ENCODE measurements at regions not wholly inside any gene's neighbourhood (a gene's known extent, or its start where the extent isn't known, plus 50 kb on each side); places are given as distances from the start of the nearest gene placed in this dataset.
"Not testable (repeated sequence)": the region's sequence is repeated elsewhere in the genome, so short reads cannot be mapped to it uniquely, and the experiment has no call there.

DNA sequence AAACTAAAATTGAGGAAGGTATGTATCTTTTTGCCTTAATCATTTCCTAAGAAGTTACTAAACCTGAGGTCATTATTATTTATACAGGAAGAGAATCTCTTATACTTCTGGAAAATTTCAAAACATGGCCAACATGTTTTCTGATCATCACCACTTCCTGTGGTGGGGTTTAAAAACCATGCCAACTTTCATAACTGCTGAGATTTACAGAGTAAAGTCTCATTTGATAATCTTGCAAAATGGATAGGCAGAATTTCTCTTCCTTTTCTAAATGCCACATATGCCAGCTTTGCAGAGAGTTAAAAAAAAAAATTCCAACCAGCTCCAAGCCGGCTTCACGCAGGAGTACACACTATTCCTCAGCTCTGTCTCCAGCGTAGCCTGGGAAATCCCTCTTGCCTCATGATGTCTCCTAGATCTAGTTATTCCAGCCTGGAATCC, 124.3 kb upstream of the SPRED1 start:
- no peak for DNase-seq (ENCODE audit: low read depth in 3 of 3)

DNA sequence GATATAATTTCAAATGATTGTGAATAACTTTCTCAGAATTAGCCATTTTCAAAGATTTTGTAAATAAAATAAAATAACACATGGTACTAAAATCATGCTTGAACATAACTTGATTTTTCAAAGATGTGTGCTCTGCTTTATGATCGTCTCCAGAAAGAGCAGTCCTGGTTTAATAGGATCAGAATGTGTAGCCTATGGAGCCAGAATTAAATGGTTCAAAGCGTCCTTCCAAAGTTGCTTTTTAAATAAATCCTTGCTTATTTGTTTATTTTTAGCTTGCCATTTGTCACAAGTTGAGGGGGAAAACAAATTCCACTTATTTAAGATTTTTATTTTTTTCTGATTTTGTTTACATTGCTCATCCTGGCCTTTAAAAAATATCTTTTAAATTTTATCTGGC, 123.7 kb upstream of the SPRED1 start:
- no peak for DNase-seq (ENCODE audit: low read depth in 3 of 3)

DNA sequence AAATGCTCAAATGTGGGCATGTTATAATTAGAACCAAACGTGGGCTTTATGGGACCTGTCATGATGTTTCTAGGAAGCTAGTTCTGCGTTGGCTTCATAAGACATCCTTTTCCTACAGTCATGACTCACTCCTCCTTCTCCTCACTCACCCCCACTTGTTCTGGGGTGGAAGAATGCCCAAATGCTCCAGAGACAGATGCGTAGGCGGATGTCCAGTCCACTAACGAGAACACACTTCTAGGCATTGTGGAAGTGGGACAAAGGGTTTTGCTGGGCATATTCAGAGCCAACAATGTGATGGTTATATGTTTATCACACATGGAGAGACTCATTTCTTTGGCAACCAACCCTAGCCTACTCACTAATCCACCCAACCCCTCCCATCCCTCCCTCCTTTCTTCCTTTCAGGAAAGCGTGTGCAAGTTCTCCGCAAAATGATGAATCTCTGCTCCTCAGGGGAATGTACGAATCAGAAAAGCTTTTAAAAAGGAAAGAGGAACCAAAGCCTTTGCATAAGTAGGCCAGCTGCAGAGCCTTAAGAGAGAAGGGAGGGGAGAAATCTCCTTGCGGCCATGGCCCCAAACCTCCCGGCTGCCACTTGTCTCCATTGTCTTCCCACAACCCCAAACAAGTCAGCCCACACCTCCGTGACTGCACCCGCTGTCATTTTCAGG, 123.0 kb upstream of the SPRED1 start:
- DNase-seq (ENCODE audit: low read depth in 3 of 3) = no peak

DNA sequence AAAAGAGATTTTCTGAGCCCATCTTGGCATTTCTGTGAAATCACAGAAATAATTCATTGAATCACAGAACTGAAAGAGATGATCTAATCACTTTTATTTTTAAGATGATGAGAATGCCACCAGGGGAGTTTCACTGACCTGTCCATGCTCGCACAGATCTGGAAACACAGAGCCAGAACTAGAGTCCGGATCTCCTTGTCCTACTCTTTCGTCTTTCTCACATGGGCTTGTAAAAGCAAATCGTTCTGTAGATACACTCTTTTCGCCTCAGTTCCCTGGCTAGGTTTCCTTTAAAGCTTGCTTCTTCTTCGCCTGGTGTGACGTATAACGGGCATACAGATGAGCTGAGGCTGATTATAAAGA, 122.5 kb upstream of the SPRED1 start:
- no peak for DNase-seq (ENCODE audit: low read depth in 3 of 3)

DNA sequence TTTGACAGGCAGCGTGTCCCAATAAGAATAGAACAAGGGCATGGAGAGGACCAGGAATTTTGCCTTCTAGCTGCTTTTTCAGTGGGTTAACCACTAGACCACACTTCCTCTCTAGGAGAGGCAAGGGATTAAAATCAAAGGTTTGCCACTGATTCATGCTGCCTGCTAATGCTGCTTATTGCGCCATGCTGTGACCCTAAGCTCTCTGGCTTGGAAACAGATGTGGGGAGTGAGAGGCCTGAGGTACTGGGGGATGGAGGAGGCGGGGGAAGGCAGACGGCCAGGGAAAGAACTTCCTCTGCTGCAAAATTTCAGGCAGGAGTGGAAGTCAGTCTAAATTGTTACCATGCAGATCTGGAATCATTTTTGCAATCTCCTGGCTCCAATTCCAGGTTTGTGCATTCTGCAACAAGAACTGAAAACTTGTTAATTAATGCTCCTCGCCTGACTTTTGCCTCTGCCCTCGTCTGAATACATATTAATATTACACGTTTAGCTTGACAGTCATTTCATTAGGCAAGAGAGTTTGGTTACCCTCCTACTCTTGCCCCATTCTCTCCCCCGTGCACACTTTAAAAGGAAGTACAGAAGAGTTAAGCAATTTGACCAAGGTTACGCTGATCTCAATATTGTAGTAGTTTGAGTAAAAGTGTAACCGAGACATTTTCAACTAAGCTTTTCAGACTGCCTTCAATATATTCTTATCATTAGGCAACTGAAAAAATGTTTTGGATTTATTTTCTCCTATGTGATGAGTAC, 121.7 kb upstream of the SPRED1 start:
- DNase-seq (ENCODE audit: low read depth in 3 of 3) = no peak

DNA sequence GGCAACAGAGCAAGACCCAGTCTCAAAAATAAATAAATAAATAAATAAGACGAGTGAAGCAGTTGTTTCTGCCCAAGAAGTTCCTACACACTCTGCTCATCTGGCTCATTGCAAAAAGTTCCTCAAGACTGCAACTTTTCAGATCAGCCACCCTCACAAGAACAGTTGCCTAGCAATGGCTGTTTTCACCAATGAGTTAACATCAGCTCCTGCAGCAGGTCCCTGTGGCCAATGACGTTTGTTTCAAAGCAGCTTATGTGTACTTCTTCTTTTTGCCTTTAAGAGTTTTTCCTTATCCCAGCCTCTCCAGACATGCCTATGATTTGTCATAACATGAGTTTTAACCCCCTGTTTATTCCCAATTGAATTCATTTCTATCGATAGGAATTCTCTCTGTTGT, 118.4 kb upstream of the SPRED1 start:
- no peak for DNase-seq (ENCODE audit: low read depth in 3 of 3)

DNA sequence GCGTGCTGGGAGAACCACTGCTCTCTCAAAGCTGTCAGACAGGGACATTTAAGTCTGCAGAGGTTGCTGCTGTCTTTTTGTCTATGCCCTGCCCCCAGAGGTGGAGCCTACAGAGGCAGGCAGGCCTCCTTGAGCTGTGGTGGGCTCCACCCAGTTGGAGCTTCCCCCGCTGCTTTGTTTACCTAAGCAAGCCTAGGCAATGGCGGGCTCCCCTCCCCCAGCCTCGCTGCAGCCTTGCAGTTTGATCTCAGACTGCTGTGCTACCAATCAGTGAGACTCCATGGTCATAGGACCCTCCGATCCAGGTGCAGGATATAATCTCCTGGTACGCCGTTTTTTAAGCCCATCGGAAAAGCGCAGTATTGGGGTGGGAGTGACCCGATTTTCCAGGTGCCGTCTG, 110.4 kb upstream of the SPRED1 start:
- DNase-seq (ENCODE audit: low read depth in 3 of 3) = not testable (repeated sequence)

DNA sequence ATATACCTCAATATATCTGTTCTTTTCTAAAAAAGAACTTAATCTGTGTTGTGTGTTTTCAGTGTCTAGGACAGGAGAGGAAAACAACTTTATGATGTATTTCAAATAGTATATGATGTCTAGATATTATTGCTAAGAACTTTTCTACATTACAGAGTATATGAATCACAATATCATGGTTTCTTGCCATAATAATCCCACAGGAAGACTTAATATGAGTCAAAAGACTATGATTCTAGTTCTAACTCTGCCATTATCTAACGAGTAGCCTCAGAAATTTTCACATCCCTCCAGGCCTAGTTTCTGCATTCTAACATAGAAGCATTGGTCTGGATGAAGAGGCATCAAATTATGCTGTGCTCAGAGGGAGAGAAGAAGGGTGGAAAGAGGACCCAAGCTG, 107.7 kb upstream of the SPRED1 start:
- no peak for DNase-seq (ENCODE audit: low read depth in 3 of 3)

DNA sequence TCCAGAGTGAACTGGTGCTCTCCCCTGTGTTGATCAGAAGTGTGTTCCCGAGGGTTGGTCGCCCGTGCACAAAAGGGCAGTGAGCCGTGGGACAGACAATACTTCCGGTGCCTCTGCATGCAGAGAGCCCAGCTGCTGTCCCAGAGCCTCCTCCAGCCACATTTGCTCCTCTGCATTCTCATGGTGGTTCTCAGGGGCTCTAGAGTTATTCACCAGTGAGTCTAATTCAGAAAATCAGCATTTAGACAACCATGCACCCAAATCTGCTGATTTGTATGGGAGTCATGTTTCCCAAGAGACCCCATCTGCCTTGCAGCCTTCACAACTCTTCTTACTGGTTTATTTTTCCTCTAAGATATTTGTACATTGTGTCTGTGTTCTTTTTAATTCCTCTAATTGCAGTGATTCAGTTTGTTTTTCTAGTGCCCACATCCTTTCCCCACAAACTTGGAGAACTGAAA, 107.0 kb upstream of the SPRED1 start:
- DNase-seq (ENCODE audit: low read depth in 3 of 3) = no peak

DNA sequence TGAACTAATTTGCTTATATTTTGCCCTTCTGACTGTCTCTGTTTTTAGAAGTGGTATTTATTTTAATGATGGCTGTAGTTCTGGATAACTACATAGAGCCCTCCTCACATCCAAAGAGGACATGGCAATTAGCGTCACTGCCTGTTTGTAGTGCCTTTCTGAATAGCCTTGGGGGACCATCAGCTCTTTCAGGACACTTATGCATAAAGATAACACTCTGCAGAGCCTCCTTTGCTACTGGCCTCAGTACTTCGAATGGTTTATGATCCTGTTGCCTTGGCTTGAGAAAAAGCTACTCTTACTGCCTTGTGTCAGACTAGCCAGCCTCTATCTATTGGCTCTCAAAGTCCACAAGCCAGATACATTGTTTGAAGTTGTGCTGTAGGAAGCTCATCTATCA, 105.4 kb upstream of the SPRED1 start:
- no peak for DNase-seq (ENCODE audit: low read depth in 3 of 3)

DNA sequence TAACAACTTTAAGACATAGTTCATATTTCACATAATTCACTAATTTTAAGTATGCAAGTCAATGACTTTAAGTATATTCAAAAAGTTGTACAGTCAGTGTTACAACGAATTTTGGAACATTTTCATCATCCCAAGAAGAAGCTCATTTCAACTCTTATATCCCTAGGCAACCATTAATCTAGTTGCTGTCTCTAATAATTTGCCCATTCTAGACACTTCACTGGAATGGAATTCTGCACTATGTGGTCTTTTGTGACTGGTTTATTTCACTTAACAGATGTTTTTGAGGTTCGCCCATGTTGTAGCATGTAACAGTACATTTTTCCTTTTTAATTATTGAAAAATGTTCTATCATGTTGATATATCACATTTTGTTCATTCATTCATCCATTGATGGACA, 104.2 kb upstream of the SPRED1 start:
- DNase-seq (ENCODE audit: low read depth in 3 of 3) = no peak

DNA sequence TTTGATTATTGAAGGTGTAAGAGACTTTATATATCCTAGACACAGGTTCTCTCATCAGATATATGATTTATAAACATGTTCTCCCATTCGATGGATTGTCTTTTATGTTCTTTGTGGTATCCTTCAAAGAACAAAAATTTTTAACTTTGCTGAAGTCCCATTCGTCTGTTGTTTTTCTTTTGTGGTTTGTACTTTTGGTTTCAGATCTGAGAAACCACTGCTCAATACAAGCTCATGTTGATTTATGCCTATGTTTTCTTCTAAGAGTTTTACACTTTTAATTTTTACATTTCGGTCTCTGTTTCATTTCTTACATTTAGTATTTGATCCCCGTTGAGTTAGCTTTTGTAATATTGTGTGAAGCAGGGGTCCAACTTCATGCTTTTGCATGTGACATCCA, 103.3 kb upstream of the SPRED1 start:
- DNase-seq (ENCODE audit: low read depth in 3 of 3) = no peak

DNA sequence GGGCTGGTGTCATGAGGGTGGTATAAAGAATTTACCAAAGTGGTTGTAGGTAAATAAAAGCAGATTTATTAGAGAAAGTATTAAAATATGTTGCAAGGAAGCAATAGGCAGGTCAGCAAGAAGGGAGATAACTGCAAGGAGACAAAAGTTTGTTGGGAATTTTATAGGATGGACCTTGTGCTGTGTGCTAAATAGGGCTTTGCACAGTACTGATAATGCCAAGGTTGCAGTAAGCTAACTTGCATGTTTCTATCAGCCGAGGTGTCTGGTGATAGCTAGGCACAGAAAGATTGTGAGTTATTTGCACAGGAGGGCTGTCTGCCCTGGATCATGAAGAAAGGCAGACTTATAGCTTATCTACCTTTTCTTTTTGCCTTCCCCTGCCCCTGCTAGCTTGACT, 102.5 kb upstream of the SPRED1 start:
- DNase-seq (ENCODE audit: low read depth in 3 of 3) = no peak

DNA sequence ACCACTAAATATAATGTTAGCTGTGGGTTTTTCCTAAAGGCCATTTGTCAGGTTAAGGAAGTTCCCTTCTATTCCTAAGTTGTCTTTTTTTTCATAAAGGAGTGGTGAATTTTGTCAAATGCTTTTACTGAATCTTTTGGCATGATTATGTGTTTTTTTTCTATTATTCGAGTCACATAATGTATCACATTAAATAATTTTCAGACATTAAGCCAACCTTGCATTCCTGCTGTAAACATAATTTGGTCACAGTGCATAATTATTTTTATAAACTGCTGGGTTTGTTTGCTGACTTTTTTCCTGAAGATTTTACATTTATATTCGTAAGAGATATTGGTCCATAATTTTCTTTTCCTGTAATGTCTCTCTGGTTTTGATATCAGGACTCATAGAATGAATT, 101.8 kb upstream of the SPRED1 start:
- no peak for DNase-seq (ENCODE audit: low read depth in 3 of 3)

DNA sequence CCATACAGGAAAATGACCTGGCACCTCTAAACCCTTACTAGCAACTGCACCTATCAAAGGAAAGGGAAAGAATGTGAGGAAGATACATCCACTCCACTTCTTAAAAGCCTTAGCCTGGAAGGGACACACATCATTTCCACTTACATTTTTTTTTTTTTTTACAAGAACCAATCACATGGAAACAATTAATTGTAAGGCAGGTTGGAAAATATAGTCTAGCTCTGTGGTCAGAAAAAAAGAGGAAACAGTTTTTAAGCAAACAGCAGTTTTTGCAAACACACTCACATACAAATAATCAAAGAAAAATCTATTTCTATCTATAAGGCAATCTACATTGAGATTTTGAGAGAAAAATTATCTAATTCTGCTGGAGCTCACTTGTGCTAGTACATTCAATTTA, 98.9 kb upstream of the SPRED1 start:
- DNase-seq (ENCODE audit: low read depth in 3 of 3) = no peak

DNA sequence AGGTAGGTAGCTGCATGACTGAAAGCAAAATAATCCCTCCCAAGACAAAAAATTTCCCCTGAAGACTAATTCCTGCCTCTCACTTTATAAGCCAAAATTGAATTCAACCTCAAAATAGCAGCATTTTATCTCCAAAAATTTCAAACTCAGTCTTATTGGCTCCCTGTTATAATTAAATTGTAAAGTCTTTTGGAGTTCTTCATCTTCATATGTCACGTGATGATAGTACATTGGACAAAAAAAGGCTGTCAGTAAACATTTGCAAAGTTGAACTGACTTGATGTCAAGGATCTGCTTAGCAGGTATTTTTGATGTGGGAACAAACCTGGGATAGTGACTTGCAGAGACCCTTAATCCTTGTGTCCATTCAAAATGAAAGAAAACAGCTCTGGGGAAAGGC, 98.4 kb upstream of the SPRED1 start:
- DNase-seq (ENCODE audit: low read depth in 3 of 3) = no peak

DNA sequence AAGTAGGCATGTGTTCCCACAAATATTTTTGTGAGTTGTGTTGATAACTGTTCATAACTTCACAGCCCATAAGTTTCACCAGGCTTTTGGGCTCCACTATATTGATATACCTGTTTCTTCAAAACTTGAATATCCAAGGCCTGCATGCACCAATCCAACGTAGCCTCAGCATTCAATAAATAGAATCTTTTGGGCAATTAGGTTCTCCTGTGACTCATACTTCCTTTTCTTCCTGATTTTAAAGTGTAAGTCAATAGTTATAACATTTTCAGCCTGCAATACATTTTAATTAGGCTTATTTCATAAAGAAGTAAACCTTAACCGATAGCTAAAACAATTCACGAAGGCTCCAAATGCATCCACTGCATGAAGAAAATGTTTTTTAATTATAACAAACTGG, 97.8 kb upstream of the SPRED1 start:
- no peak for DNase-seq (ENCODE audit: low read depth in 3 of 3)

DNA sequence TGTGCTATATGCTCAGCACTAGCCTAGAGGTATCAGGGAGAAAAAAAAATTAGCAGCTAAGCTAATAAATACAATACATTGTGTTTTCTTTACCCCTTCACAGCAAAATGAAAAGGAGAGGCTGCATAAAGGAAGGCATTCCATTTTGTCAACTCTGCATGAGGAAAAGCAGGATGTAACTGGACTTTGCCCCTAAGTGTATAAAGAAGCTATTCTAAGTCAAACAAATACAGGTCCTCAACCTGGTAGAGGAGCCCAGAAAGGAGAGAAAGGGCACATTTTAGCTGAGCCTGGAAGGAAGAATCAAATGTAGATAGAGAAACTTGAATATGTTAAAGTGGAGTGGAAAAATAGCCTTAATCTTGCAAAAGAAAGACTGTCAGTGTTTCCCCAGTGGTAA, 89.0 kb upstream of the SPRED1 start:
- no peak for DNase-seq (ENCODE audit: low read depth in 3 of 3)

DNA sequence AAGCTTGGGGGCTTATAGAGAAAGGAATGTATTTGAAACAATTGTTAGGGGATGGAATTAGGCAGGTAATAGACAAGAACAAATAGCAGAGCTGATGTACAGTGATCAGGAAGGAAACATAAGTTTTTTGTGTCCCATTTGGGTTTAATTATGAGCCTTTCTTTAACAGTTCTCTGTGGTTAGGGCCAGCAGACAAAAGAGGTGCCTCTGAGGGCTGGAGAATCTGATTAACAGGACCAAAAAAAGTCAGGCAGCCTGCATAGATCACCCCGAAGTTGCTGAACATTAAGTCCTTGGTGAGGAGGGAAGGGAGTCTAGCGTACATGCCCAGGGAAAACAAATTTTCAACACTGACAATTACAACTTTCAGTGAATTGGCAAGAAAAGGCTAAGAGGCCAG, 88.6 kb upstream of the SPRED1 start:
- no peak for DNase-seq (ENCODE audit: low read depth in 3 of 3)

DNA sequence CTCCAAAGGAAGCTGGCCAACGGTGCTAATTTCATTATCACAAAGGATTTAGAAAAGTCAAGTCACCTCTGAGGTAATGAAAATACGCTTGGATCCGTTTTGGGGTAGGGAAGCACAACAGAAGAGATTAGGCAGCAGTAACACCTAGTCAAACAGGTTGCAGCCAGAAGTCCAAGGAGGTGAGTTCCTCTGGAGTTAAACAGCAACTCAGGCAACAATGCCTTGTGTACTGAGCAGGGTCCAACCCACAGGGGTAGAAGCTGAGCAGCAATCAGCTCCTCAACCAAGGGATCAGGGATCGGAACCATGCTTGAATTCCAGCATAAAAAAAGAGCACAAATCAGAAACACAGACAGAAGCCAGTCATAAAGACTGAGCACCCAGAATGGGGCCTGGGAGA, 88.1 kb upstream of the SPRED1 start:
- DNase-seq (ENCODE audit: low read depth in 3 of 3) = no peak

DNA sequence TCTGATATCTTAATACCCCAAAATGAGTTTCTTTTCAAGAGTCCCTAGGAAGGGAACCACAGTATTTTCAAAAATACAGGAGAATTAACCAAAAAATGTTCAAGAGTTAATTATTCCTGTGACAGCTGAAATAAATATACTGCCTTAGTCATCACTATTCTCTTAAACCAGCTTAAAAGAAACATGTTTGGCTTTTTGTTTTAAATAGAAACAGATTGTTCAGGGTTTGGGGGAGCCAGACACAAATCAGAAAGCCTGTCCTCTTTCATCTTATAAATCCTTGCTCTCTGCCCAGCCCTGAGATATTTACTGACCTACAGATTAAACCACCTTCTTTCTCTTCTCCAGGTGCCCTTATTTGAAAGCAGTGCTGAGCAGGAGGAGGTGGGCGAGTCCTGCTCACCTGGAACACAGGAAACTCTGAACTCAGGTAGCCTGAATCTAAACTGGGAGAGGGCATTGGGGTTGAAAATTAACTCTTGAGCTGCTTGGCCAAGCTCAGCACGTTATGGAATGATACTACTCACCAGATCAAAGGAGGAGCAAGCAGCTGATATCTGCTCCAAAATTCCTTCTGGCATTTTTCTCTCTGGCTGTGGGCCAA, 84.1 kb upstream of the SPRED1 start:
- DNase-seq (ENCODE audit: low read depth in 3 of 3) = no peak

DNA sequence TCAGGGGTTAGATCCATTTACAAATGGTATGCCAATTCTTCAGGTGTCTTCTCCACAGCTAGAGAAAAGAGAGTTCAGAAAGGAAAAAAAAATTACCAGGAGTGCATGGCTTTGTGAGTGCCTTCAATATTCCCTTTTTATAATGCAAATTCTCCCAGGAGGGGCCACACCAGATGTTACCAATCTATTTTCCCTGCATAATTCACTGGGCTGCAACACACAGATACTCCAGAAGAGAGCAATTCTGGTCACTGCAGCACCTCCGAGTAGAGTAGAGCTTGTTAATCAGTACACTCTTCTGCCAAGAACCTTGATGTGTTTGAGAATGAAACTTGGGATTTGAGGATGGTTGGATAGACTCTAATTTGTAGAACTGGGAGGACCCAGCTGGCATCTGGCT, 80.7 kb upstream of the SPRED1 start:
- DNase-seq (ENCODE audit: low read depth in 3 of 3) = no peak

DNA sequence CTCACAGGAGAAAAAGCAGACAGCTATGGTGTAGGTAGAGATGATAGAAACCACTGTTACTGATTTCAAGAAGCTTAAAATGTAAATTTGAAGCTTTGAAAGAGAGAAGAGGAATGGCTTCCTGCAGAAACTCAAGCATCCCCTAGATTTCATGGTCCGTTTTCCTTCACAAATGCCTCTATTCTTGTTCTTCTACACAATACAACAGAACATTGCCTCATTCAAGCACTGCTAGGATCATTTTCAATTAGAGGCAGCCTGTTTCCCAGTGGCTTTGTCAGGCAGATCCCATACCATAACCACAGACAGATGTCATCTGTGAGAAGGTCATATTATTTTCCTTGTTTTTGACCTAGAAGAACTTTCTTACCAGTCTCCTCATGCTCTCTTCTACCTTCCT, 77.9 kb upstream of the SPRED1 start:
- no peak for DNase-seq (ENCODE audit: low read depth in 3 of 3)

Data from stimulated activated CD4-positive, alpha-beta T cell treated with anti-CD3 and anti-CD28 coated beads, TNF-alpha, amount 100 ng/mL, for 48 hours (primary cell).